ENCODE measurements at regions not wholly inside any gene's neighbourhood (a gene's known extent, or its start where the extent isn't known, plus 50 kb on each side); places are given as distances from the start of the nearest gene placed in this dataset.

- no peak for DNase-seq
Observed at GRCh38 chr13:75038393-75039113, 443.4 kb downstream of the TBC1D4 start.

DNA sequence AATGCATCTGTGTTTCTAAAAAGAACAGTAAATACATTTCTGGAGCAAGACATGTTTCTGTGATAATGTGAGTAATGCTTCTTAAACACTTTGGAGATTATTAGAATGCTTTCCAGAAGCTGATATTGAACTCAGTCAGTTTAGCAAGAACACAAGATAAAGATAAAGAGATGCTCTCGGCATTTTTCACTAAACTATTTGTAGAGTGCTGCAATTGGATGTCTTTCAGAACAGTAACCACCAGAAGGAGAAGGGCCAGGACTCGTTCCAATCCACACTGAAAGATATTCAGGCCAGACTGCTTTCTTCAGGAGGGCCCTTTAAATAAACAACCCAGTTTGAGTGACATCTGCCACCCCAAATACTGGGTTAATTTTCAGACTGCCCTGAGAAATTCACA is 456.0 kb downstream of the TBC1D4 start:
- DNase-seq, result no peak

DNA sequence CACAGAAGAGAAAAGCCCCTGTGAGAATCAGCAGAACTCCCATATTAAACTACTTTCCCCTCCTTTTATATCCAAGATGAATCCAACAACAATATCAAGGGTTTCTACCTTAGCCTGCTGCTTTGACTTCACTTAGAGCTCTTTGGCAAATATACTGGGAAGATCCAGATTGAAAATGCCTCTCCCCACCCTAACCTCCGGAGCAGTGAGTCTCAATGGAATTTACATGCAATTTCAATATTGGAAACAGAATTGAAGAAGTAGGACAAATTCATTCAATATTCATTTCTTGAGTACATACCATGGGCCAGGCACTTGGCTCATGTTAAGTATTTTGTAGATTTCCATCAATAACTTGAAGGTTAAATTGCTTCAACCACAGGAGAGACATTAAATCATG is 457.4 kb downstream of the TBC1D4 start:
- no peak for DNase-seq

DNA sequence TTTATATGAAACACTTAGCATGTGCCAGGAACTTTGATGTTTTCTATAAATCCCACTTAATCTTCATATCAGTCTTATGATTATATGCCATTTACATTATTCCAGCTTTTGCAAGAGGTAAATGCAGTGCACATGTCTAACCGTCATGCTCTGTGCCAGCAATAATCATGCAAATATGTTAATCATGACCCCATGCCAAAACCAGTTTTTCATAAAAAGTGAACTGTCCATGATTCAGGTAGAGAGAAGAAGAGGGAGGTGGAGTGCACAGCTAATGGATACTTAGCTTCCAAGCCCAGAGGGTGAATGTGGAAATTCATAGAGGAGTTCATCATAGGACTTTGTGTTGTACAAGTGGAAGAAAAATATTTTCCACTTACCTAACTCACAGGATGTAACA is 458.4 kb downstream of the TBC1D4 start:
- DNase-seq, result no peak

- DNase-seq, result no peak
Observed at GRCh38 chr13:75021151-75021550, 460.8 kb downstream of the TBC1D4 start.

GRCh38 chr13:75016225-75016624 is 465.7 kb downstream of the TBC1D4 start:
- DNase-seq, result no peak

GRCh38 chr13:75013818-75014217 is 468.2 kb downstream of the TBC1D4 start:
- DNase-seq, result no peak

GRCh38 chr13:75010941-75011340 is 471.0 kb downstream of the TBC1D4 start:
- no peak for DNase-seq

DNA sequence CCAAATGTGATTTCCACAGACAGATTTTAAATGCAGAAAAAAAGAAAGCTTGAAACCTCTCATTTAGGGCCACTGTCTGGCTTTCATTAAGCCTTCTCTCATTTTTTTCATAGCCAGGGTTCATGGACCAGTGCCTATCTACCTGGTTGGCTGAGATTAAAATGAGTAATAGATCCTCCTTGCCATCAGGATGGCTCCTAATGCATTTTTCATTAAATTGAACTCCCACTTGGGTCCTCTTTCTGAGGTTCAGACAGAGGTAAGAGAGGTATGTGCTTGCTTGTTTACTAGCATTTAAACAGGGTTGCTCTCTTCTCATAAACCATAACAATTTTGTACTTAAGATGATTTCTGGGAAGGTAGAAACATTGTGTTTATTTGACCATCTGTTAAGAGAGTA is 473.0 kb downstream of the TBC1D4 start:
- no peak for DNase-seq

DNA sequence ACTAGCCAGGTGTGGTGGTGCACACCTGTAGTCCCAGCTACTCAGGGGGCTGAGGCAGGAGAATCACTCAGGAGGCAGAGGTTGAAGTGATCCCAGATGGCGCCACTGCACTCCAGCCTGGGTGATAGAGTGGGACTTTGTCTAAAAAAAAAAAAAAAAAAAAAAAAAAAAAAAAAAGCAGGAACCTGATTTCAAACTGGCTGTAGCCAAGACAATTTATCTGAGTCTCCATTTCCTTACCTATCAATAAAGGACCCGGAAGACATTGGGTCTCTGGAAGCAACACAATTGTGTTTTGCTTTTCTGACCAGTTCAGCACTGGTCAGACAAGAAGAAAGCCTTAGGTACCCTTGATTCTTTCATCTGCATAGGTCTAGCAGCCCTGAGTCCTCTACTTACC is 491.0 kb downstream of the TBC1D4 start:
- DNase-seq, result no peak

DNA sequence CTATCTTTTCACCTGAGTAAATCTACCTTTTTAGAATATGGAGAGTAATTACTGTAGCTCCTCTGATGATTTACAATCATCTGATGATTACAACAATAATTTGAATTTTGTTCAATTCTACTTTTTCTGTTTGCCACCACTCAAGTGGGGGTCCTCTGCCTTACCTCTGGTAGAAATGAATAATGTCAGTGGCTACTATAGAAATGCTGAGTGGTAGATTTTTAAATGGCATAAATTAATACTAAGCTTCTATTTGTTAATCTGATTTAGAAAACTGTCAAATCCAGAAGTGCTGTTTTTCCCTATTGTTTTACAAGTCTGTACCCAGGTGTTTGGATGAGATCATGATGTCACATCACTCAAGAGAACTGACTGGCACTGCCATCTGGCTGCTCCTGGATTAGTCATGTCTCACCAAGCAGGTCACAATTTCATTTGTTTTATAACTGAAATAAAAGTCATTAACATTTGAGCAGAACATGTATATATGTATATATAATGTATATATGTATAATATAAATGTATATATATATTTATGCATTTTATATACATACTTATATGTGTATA is 494.8 kb downstream of the TBC1D4 start:
- no peak for DNase-seq

DNA sequence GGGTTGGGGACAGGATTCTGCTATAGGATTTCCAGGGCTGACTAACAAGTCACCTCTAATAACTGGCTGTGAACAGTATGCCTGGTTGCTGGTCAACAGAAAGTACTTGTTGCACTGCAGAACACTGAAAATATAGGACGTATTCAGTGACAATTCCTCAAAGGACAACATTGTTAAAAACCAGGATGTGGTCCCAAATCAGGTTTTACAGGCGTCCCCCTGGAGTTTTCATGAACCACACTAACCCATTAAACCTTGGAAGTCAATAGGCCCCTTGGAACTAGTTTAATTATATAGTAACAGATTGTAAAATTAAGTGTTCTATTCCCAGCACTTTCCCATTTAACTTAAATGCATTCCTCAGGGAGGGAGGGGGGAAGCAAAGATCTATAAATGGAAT is 495.4 kb downstream of the TBC1D4 start:
- no peak for DNase-seq

DNA sequence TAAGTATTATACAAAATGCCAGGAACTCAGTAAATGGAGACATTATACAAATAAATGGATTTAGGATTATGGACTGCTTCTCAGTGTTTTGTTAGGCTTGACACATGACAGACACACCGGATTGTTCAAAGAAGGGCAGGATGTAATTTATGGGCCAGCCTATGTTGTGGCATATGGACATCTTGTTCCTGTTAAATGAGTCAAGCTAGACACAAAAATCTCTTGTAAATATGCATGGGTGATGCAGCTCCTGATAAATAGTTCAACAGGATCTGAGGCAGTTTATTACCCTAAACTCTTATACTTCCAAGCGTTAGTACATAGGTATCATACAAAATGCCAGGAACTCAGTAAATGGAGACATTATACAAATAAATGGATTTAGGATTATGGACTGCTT is 502.3 kb downstream of the TBC1D4 start:
- DNase-seq, result no peak

DNA sequence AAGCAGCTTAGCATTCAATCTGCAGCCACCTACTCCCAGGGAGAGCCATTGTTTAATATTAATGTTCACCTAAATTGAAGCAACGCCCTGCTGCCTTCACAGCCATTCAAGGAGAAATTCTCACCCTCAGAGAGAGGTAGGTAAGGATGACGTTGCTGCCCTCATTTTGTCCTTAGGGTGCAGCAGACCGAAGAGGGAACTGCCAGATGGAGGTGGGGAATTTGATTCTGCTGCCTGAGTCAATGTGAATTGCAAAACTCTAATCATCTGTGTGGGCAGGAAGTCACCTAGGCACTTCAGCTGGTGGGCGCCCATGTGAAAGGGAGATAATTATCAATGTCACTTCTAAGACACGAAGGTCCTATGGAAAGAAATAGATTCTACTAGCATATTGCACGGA is 503.4 kb downstream of the TBC1D4 start:
- no peak for DNase-seq

DNA sequence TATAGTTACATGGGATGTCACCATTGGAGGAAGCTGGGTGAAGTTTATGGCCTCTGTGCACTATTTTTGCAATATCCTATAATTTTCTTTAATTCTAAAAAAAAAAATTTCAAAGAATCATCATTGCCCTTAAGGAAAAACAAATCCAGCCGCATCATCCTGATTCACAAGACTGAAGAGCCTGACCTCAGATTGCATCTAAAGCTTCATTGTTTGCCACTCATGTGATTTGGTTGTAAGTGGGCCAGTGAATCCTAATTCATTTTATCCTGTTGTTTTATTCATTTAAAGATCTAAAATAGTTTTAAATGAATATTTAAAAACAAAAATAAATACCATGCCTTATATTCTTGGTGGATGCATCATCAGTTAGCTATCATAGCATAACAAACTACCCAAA is 504.5 kb downstream of the TBC1D4 start:
- DNase-seq, result no peak

- no peak for DNase-seq
Observed at GRCh38 chr13:74975111-74975510, 506.9 kb downstream of the TBC1D4 start.

DNA sequence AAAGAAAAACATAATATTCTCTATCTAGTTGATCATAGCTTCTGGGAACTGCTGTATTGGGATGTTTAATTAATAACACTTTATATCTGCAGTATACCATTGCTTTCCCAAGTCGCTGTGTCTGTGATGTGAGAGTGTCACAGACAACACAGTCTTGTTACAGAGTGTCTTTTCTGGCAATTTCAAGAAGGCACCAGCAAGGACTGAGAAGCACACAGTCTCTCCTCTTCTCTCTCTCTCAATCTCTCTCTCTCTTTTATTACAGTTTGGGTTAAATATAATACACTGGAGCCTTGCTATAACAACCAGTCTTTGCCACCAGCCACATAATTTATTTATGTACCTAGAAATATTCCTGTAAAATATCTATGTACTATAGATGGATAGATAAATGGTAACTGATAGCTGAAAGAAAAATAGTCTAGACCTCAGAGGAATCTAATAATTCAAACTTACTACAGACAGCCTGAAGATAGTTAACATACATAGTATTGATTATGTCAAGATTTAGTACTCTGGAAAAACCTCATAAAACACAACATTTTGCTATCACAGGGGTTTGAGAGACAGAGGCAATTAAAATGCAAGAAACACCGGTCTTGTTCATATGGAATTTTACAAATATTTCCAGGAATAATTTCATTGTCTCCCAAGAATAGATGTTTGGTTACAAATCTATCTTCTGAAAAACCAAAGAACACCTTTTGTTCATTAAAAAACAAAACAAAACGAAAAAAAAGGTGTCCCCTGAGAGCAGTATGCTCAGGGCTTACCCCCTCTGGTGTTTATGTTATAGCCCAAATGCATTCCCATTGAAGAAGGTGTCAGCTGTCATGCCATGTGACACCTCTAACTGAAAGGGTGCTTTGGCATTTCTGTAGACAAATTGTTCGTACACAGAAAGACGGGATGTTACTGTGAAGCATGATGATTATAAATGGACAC is 507.8 kb downstream of the TBC1D4 start:
- DNase-seq, result no peak

DNA sequence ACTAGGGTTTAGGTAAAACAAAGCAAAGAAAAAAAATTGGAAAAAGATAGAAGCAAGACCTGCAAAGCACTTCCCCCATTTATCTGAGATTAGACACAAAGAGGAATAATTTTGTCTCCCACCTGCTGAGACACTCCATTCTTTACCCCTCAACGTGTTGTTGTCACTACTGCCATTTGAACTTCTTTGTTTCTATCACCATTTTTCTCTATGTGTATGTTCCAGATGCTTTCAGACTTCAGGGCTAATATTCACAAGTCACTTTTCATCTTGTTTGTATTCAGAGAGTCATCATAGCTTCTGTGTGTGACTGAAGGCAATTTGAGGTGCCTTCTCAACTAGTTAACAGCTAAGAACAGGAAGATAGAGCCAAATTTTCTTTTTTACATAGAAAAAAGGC is 512.5 kb downstream of the TBC1D4 start:
- DNase-seq, result no peak

- DNase-seq, result no peak
Observed at GRCh38 chr13:74966814-74967424, 515.0 kb downstream of the TBC1D4 start.

GRCh38 chr13:74966275-74966674 is 515.7 kb downstream of the TBC1D4 start:
- no peak for DNase-seq

DNA sequence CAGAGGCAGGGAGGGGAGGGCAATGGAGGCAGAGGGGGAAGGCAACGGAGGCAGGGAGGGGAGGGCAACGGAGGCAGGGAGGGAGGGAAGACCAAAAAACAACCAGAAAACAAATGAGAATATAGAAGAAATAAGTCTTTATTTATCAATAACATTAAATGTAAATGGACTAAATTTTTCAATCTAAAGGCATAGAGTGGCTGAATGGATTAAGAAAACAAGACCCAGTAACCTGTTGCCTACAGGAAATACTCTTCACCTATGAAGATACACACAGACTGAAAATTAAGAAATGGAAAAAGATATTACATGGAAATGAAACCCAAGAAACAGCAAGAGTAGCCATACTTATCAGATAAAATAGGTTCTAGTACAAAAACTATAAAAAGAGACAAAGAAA is 536.3 kb downstream of the TBC1D4 start:
- no peak for DNase-seq

DNA sequence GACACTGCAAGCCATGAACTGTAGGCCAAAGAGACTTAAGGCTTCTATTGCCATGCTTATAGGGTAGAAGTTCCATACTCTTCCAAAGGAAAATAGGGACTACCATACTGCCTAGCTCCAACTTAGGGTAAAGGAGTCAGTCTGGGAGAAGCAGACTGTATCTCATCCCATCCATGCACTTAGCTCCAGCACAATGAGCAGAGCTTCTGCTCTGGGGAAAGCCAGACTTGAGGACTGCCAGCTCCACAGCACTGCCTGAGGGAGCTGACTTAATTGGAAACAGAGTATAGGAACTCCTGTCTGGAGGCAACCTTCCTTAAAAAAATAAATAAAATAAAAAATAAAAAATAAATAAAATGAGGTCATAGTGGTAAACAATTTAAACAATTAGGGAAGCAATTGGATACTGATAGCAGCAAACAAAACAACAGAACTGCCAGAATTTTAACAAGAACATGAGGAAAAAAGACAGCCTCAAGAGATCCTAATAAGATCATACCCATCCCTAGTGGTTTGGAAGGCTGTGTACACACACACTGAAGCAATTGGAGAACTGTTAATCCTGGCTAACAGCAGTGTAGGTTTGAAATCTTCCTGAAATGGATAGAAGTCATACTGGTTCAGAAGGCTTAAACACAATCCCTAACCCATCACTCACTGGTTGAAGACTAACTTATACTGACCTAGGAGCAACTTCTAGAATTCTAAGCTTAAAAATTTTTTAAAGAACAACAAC is 550.1 kb downstream of the TBC1D4 start:
- DNase-seq, result no peak
